ENCODE measurements at regions not wholly inside any gene's neighbourhood (a gene's known extent, or its start where the extent isn't known, plus 50 kb on each side); places are given as distances from the start of the nearest gene placed in this dataset.
"Not testable (repeated sequence)": the region's sequence is repeated elsewhere in the genome, so short reads cannot be mapped to it uniquely, and the experiment has no call there.

DNA sequence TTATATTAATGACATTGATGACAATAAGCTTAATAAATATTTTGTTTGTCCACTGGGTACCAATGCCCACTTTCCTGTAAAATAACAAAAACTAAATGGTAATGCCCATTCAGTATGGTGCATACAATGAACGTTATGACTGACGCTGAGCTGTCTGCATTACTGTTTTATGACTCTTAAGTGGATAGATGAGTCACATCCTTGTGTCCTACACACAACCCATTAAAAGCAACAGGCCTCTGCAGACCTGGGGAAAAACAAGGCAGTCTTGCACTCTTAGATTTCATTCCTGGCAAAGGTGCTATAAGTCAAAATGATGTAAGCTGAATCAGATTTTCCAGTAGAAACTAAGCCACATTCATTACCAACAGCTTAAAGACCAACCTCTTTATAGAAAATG lies 176.3 kb upstream of the TMEM45B start:
- no peak for DNase-seq

GRCh38 chr11:129640671-129641070 lies 175.0 kb upstream of the TMEM45B start:
- DNase-seq: no peak

DNA sequence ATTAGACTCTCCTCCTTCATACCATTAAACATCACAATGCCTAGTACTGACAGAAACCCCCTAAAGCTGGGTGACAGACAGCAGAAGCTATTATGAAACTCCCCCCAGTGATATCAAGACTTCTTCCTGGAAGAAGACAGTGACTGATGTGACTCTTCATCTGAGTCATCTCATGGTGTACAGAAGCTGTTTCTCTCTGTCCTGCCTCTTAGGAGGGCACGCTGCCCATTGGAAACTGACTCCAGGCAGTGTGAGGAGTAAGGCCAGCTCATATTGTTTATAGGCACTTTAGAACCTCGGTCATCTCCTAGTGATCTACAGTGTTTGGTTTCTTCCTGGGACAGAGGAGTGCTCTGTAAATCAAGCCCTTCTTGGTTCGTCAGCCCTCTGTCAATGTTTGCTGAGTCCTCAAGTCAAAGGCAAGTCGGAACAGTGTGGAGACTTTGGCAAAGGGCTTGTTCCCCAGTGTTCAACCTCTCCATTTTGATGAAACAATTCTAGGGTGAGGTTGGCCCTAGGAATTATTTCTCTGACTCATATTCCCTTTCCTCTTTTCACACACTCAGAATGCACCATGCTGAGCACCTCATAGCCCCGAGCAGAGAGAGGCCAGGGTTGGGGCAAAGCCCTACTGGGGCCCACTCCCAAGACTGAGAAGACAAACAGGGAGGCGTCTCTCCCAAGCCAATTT lies 172.5 kb upstream of the TMEM45B start:
- no peak for DNase-seq

DNA sequence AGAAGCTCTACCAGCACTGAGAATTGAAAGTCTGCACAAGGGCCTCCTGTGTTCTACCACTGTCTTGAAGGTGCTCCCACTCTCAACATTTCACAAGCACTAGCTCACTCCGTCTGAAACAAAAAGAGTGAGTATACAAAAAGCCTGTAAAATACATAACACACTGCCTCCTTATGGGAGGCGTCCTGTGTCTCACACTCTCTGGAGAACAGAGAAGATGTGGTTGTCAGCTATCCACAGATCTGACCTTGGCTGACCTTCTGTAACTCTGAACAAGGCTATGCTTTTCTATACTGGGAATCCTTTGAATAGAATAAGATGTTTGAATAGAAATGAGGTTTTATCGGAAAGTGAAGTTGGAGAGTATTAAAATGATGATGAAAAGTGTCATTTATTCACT lies 171.3 kb upstream of the TMEM45B start:
- no peak for DNase-seq

GRCh38 chr11:129645943-129646342 lies 169.7 kb upstream of the TMEM45B start:
- no peak for DNase-seq

- not testable (repeated sequence) for DNase-seq
Observed at GRCh38 chr11:129650044-129650443, 165.6 kb upstream of the TMEM45B start.

DNA sequence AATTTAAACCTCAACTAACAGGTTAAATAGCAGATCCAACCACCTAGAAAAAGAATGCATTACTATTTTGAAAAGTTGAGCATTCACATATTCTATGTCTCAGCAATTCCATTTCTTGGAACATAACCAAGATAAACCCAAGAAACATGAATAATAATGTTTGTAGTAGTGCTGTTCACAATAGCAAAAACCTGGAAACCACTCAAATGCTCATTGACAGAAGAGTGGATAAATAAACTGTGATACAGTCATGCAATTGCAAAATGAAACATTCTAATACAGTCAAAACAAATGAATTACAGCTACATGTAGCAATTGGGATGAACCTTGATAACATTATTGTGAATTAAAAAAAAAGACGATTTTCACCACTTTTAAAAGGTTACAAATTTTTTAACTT lies 162.8 kb upstream of the TMEM45B start:
- DNase-seq: no peak

DNA sequence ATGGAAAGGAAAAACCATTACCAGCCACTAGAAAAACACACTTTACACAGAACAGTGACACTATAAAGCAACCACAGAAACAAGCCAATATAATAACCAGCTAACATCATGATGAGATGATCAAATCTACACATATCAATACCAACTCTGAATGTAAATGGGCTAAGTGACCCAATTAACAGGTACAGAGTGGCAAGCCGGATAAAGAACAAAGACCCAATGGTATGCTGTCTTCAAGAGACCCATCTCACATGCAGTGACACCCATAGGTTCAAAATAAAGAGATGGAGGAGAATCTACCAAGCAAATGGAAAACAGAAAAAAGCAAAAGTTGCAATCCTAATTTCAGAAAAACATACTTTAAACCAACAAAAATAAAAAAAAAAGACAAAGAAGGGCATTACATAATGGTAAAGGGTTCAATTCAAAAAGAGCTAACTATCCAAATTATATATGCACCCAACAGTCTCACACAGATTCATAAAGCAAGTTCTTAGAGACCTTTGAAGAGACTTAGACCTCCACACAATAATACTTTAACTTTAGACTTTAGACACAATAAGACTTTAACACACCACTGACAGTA lies 160.3 kb upstream of the TMEM45B start:
- no peak for DNase-seq

GRCh38 chr11:129657866-129658525 lies 157.7 kb upstream of the TMEM45B start:
- DNase-seq: no peak

DNA sequence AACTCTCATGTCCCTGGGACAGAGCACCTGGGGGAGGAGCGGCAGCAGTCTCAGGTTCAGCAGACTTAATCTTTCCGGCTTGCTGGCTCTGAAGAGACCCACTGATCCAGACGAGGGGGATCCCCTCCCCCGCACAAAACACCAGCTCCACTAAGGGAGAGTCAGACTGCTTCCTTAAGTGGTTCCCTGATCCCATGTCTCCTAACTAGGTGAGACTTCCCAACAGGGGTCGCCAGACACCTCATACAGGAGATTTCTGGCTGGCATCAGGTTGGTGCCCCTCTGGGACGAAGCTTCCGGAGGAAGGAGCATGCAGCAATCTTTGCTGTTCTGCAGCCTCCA lies 157.2 kb upstream of the TMEM45B start:
- no peak for DNase-seq

DNA sequence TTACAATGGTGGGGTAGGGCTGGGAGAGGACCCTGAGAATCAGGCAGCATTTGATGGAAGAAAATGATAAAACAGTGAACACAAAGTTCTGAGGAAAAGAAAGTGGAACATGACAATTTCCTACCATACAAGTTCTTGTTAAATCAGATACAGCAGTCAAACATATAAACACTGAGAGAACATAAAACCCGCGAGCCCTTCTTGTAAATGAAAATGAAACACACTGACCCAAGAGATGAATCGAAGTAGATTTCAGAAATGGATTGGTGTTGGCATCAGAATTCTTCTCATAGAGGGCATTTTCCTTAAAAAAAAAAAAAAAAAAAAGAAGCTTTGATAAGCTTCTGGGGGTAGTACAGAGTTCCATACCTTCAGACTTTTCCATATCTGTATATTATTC lies 134.7 kb upstream of the TMEM45B start:
- DNase-seq: no peak

DNA sequence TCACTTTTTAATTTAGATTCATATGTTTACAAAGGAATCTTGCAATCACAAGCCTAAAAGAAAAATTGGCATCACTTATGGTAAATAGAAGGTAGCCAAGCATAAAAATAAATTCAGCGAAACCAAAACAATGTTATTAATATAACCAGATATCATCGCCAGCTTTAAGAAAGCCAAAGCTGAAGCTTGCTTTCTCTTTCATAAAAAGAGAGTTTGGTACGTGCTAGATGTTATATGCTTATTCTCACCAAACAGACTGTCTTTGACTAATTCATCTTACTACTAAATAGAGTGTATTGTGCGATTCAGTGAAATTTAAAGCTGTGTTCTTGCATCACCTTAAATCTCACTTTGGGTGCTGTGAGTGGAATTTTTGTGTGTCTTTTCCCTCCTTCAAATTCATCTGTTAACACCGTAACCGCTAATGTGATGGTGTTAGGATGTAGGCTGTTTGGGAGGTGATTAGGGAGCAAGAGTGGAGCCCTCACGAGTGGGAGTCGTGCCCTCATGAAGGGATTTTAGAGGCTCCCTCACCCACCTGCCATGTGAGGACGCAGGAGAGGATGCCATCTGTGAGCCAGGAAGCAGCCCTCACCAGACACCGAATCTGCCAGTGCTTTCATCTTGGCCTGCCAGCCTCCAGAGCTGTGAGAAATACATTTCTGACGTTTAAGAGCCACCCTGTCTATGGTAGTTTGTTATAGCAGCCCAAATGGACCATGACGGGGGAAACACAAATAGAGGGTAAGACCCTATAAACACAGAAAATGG lies 134.1 kb upstream of the TMEM45B start:
- no peak for DNase-seq

DNA sequence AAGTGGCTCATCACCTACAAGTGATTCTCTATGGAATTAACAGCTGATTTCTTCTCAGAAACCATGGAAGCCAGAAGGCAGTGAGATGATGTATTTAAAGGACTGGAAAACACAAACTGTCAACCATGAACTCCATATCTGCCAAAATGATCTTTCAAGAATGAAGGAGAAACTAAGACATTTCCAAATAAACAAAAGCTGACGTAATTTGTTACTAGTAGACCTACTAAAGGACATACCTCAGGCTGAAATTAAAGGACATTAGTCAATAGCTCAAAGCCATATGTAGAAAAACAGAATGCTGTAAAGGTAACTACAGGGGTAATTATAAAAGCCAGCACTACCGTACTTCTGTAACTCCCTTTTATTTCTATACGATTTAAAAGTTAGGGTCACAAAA lies 129.4 kb upstream of the TMEM45B start:
- no peak for DNase-seq

- no peak for DNase-seq
Observed at GRCh38 chr11:129691142-129691541, 124.5 kb upstream of the TMEM45B start.

DNA sequence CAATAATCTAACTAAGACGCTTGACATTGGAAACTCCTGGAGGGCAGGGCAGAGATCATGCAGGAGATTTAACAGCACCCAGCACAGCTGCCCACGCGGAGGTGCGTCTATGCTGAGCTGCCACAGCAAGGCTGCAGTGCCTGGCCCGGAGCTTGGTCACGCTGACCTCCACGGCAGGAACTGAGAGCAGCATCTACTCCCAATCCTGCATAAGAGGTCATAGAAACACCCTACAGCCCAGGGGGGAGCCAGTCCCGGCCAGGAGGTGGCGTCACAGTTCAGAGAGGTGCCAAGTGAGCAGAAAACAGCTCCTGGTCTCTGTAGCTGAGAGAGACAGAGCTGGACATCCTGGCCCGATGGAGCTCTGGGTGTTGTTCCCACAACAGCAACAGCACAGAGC lies 121.1 kb upstream of the TMEM45B start:
- DNase-seq: no peak

DNA sequence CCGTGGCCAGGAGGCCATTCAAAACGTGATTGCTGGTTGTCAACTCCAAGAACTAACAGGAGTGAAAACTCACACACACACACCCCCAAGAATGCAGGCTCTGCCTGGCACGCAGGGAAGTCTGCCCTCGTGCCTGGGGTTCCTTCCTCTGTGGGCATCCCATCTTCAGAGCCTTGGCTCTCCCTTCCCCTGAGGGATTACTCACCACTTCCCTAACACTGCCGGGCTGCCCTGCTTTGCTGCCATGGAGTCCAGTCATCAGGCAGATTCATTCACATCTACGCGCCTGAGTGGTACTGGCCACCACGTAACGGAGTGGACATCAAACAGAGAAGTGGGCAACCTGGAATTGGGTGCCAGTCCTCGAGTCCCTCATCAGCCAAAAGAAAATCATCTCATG lies 120.7 kb upstream of the TMEM45B start:
- DNase-seq: no peak

- peak; percentile 50 for DNase-seq
Observed at GRCh38 chr11:129695571-129696308, 119.9 kb upstream of the TMEM45B start.

GRCh38 chr11:129696309-129696989 lies 119.2 kb upstream of the TMEM45B start:
- DNase-seq: no peak

GRCh38 chr11:129698212-129698611 lies 117.4 kb upstream of the TMEM45B start:
- no peak for DNase-seq

DNA sequence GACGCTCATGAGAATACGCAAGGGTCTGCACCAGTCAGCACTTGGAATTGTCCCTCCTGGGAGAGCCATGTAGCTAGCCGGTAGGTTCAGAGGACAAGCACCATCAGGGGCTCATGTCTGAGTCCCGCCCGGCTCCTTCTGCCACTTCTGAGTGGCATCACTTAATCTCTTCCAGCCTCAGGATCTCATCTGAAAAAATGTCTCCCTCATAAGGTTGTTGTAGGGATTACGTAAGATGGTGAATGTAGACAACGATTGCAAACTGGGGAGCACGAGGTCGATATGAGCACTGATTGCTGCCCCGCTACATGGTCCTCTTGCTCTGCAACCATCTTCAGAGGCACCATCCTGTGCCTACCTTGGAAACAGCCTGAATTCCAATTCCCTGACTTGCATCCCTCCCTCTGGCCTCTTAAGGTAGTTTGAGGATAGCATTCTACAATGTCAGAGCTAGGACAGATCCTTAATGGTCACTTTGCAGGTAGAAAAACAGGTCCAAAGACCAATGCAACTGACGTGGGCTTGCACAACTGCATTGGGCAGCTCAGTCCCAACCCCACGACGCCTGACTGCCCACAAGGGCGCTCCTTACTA lies 115.8 kb upstream of the TMEM45B start:
- DNase-seq: no peak

GRCh38 chr11:129700701-129701100 lies 114.9 kb upstream of the TMEM45B start:
- no peak for DNase-seq

DNA sequence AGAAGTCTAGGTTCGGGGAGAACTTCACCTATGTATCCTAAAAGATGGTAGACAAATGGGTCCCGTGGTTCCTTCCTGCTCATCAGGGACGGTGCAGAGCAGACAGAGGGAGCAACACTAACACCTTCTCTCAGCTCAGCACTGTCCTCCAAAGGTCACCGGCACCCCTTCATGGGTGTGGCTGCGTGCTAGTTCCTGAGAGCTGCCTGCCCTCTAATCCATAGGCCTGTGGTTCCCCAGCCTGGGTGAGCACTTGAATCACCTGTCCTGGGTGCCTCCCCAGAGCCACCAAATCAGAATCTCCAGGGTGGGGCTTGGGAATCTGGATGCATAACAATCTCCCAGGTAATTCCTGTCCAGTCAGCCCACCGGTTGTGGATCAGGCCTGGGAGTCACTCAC lies 113.9 kb upstream of the TMEM45B start:
- no peak for DNase-seq
